Smooth muscle cell (in vitro differentiated cells): ENCODE measurements at regions not wholly inside any gene's neighbourhood (a gene's known extent, or its start where the extent isn't known, plus 50 kb on each side); places are given as distances from the start of the nearest gene placed in this dataset.
"Not testable (repeated sequence)": the region's sequence is repeated elsewhere in the genome, so short reads cannot be mapped to it uniquely, and the experiment has no call there.

Experiments used
- DNase-seq: peaks from one replicate; lab custom pipeline; 2025; ENCODE audit not compliant: unreplicated experiment; lab: John Stamatoyannopoulos, UW
- H2AFZ ChIP-seq: fragments of 200-600 bp; sonication (generic); 2 replicates; pipeline ENCODE4 v1.6.0; 2016; ENCODE audit warnings: antibody characterized with exemption, low read depth, mild to moderate bottlenecking
- H3F3A ChIP-seq: fragments of 200-600 bp; sonication (generic); 2 replicates; pipeline ENCODE4 v1.6.0; 2017; ENCODE audit warnings: antibody characterized with exemption, low read depth
- H3K27ac ChIP-seq: fragments of 200-600 bp; sonication (generic); 2 replicates; pipeline ENCODE4 v1.5.1; 2016; ENCODE audit warnings: low read depth, mild to moderate bottlenecking
- H3K27me3 ChIP-seq: fragments of 200-600 bp; sonication (generic); 2 replicates; pipeline ENCODE4 v1.6.1; 2016; ENCODE audit warnings: low read depth, mild to moderate bottlenecking
- H3K36me3 ChIP-seq: fragments of 200-600 bp; sonication (generic); 2 replicates; pipeline ENCODE4 v1.5.1; 2016; ENCODE audit warnings: low read depth
- H3K4me1 ChIP-seq: fragments of 200-600 bp; sonication (generic); 2 replicates; pipeline ENCODE4 v1.5.1; 2016; ENCODE audit warnings: low read depth
- H3K4me2 ChIP-seq: fragments of 200-600 bp; sonication (generic); 2 replicates; pipeline ENCODE4 v1.6.0; 2016; ENCODE audit warnings: mild to moderate bottlenecking
- H3K4me3 ChIP-seq: fragments of 200-600 bp; sonication (generic); 2 replicates; pipeline ENCODE4 v1.5.1; 2016; ENCODE audit warnings: mild to moderate bottlenecking
- H3K79me2 ChIP-seq: fragments of 200-600 bp; sonication (generic); 2 replicates; pipeline ENCODE4 v1.6.0; 2016; ENCODE audit warnings: low read depth, mild to moderate bottlenecking
- H3K9ac ChIP-seq: fragments of 200-600 bp; sonication (generic); 2 replicates; pipeline ENCODE4 v1.6.0; 2016; ENCODE audit warnings: low read depth
- H3K9me3 ChIP-seq: fragments of 200-600 bp; sonication (generic); replicated peaks from 2 replicates; pipeline ENCODE4 v1.5.1; 2016; ENCODE audit warnings: low read depth
- H4K20me1 ChIP-seq: fragments of 200-600 bp; sonication (generic); 2 replicates; pipeline ENCODE4 v1.6.0; 2016; ENCODE audit warnings: low read depth
- CTCF ChIP-seq: fragments of 200-600 bp; sonication (generic); IDR thresholded peaks from 2 replicates; pipeline ENCODE4 v1.5.1; 2017; ENCODE audit warnings: borderline replicate concordance, mild to moderate bottlenecking, antibody characterized with exemption; ENCODE audit not compliant: insufficient read depth, poor library complexity, severe bottlenecking
- WGBS: methylation state at CpG from one replicate; pipeline ENCODE4 v1.1.7; 2016; ENCODE audit warnings: low lambda C conversion rate; 5-methylcytosine and 5-hydroxymethylcytosine counted together

- H3K9me3 ChIP-seq: no peaks in the 10 kb centered on the region
- H3F3A ChIP-seq: no peaks in the 10 kb centered on the region
- H3K4me1 ChIP-seq: no peaks in the 10 kb centered on the region
- H4K20me1 ChIP-seq: peaks cover 17% of the 10 kb centered on the region
- WGBS: 52% methylated on average over 2 of the region's 2 CpGs
- no peak for TF ChIP-seq CTCF
- DNase-seq: no peak
- H3K4me2 ChIP-seq: peak overlapping the region; percentile 26
- no peak overlapping the region for H3K4me3 ChIP-seq
- no peak overlapping the region for H3K9ac ChIP-seq
- no peak overlapping the region for H2AFZ ChIP-seq
- H3K27me3 ChIP-seq: no peaks in the 10 kb centered on the region
- peaks cover 84% of the 10 kb centered on the region for H3K79me2 ChIP-seq
- peak overlapping the region; percentile 29 for H3K27ac ChIP-seq
- H3K36me3 ChIP-seq: no peaks in the 10 kb centered on the region
Observed at GRCh38 chr6:138673346-138674014, 100.1 kb upstream of the CCDC28A start.

DNA sequence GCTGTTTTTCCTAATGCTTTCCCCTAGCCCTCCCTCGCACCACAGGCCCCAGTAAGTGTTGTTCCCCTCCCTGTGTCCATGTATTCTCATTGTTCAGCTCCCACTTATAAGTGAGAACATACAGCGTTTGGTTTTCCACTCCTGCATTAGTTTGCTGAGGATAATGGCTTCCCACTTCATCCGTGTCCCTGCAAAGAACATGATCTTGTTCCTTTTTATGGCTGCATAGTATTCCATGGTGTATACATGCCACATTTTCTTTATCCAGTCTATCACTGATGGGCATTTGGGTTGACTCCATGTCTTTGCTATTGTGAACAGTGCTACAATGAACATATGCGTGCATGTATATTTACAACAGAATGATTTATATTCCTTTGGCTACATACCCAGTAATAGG is 99.1 kb upstream of the CCDC28A start:
- not testable (repeated sequence) for H3K4me1 ChIP-seq, H2AFZ ChIP-seq, H3K36me3 ChIP-seq, H3K9me3 ChIP-seq, H3K4me3 ChIP-seq, H3K27ac ChIP-seq, H3K9ac ChIP-seq, H3K4me2 ChIP-seq, DNase-seq, H3F3A ChIP-seq, H3K27me3 ChIP-seq
- Histone ChIP-seq H3K79me2 (peaks cover 84% of the 10 kb centered on the region), H4K20me1 (peaks cover 11% of the 10 kb centered on the region)
- WGBS: 80% methylated on average over 4 of the region's 4 CpGs

DNA sequence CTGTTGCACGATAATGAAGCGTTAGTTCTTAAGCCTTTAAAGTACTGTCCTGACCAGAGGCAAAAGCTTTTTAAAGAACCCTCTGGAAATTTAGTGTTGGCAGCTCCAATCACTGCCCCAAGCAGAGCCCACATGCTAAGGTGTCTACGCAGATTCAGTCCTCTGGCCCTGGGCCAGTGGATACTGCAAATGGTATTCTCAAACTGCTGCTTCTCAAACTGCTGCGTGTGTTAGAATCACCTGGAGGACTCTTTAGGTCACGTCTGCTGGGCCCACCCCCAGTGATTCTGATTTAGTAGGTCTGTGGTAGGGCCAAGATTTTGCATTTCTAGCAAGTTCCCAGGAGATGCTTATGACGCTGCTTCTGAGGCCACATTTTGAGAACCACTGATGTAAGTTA is 96.0 kb upstream of the CCDC28A start:
- peaks cover 88% of the 10 kb centered on the region for H3K79me2 ChIP-seq
- no peak overlapping the region for H2AFZ ChIP-seq
- no peaks in the 10 kb centered on the region for H3K4me1 ChIP-seq
- no peaks in the 10 kb centered on the region for H3K36me3 ChIP-seq
- no peak overlapping the region for H3K4me2 ChIP-seq
- H3K9ac ChIP-seq: no peak overlapping the region
- DNase-seq: no peak
- H3K27ac ChIP-seq: peak overlapping the region; percentile 15
- H4K20me1 ChIP-seq: peaks cover 10% of the 10 kb centered on the region
- no peaks in the 10 kb centered on the region for H3F3A ChIP-seq
- no peaks in the 10 kb centered on the region for H3K27me3 ChIP-seq
- TF ChIP-seq CTCF: no peak
- WGBS: 72% methylated on average over 6 of the region's 6 CpGs
- H3K4me3 ChIP-seq: no peak overlapping the region
- no peaks in the 10 kb centered on the region for H3K9me3 ChIP-seq

GRCh38 chr6:138678168-138678567 is 95.4 kb upstream of the CCDC28A start:
- Histone ChIP-seq H3K4me2 (no peak overlapping the region), H3F3A (no peaks in the 10 kb centered on the region), H3K9me3 (no peaks in the 10 kb centered on the region), H3K27me3 (no peaks in the 10 kb centered on the region), H3K36me3 (no peaks in the 10 kb centered on the region), H3K4me1 (no peaks in the 10 kb centered on the region), H3K79me2 (peaks cover 82% of the 10 kb centered on the region), H3K27ac (no peak overlapping the region), H3K9ac (no peak overlapping the region), H4K20me1 (peaks cover 10% of the 10 kb centered on the region), H3K4me3 (no peak overlapping the region), H2AFZ (no peak overlapping the region)
- DNase-seq: no peak
- no peak for TF ChIP-seq CTCF
